GM23248 (cell line): ENCODE measurements at regions not wholly inside any gene's neighbourhood (a gene's known extent, or its start where the extent isn't known, plus 50 kb on each side); places are given as distances from the start of the nearest gene placed in this dataset.

Experiments used
- EZH2 ChIP-seq: fragments of 200-600 bp; sonication (generic); IDR thresholded peaks from 2 replicates; pipeline ENCODE4 v1.6.1; 2018; ENCODE audit warnings: antibody characterized with exemption, mild to moderate bottlenecking; ENCODE audit not compliant: insufficient read depth, poor library complexity, severe bottlenecking
- EZH2phosphoT487 ChIP-seq: fragments of 200-600 bp; sonication (generic); IDR thresholded peaks from 2 replicates; pipeline ENCODE4 v1.6.1; 2018; ENCODE audit warnings: antibody characterized with exemption, moderate library complexity, mild to moderate bottlenecking, low read depth; ENCODE audit not compliant: insufficient read depth

DNA sequence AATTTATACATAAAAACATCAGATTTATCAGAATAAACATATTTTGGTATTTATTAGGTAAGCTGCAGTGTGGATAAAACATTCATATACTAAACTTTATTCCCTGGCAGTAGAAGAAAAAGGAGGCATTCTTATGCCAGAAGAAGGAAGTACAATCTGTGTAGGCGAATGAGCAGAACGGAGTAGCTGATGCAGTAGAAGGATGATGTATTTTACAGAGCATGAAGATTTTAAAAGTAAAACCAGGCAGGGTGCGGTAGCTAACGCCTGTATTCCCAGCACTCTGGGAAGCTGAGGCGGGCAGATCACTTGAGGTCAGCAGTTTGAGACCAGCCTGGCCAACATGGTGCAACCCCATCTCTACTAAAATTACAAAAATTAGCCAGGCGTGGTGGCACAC is 294.9 kb upstream of the MKLN1 start:
- TF ChIP-seq EZH2 (no peak), EZH2phosphoT487 (no peak)
